ENCODE measurements at regions not wholly inside any gene's neighbourhood (a gene's known extent, or its start where the extent isn't known, plus 50 kb on each side); places are given as distances from the start of the nearest gene placed in this dataset.

GRCh38 chr6:87784051-87784450, 82.0 kb upstream of the AKIRIN2 start:
- intact Hi-C loops (cut with DNase I) = no loop called here
- Histone ChIP-seq H3K4me3 (no peak overlapping the region), H3K9me3 (no peaks in the 10 kb centered on the region), H3K27ac (no peak overlapping the region), H3K4me1 (no peaks in the 10 kb centered on the region), H3K36me3 (no peaks in the 10 kb centered on the region), H3K27me3 (no peaks in the 10 kb centered on the region)
- no peak for DNase-seq (ENCODE audit: low spot score in 2 of 2)
- no peak for TF ChIP-seq CTCF (IDR thresholded peaks at IDR 0.05)

GRCh38 chr6:87779542-87779941, 77.5 kb upstream of the AKIRIN2 start:
- Histone ChIP-seq H3K9me3 (no peaks in the 10 kb centered on the region), H3K27ac (no peak overlapping the region), H3K36me3 (no peaks in the 10 kb centered on the region), H3K4me1 (no peaks in the 10 kb centered on the region), H3K27me3 (no peaks in the 10 kb centered on the region), H3K4me3 (no peak overlapping the region)
- no peak for TF ChIP-seq CTCF (IDR thresholded peaks at IDR 0.05)
- no peak for DNase-seq (ENCODE audit: low spot score in 2 of 2)
- intact Hi-C loops (cut with DNase I) = no loop called here

GRCh38 chr6:87772597-87773530, 70.8 kb upstream of the AKIRIN2 start:
- no peak for DNase-seq (ENCODE audit: low spot score in 2 of 2)
- no peaks in the 10 kb centered on the region for H3K36me3 ChIP-seq
- no peak overlapping the region for H3K27ac ChIP-seq
- no peaks in the 10 kb centered on the region for H3K4me1 ChIP-seq
- intact Hi-C loops (cut with DNase I) = no loop called here
- H3K9me3 ChIP-seq = no peaks in the 10 kb centered on the region
- no peaks in the 10 kb centered on the region for H3K27me3 ChIP-seq
- H3K4me3 ChIP-seq = no peak overlapping the region
- no peak for TF ChIP-seq CTCF (IDR thresholded peaks at IDR 0.05)

- intact Hi-C loops (cut with DNase I) = no loop called here
- Histone ChIP-seq H3K4me1 (no peaks in the 10 kb centered on the region), H3K9me3 (no peaks in the 10 kb centered on the region), H3K36me3 (no peaks in the 10 kb centered on the region), H3K4me3 (no peak overlapping the region), H3K27ac (no peak overlapping the region), H3K27me3 (no peaks in the 10 kb centered on the region)
- DNase-seq (ENCODE audit: low spot score in 2 of 2) = no peak
- no peak for TF ChIP-seq CTCF (IDR thresholded peaks at IDR 0.05)
Observed at GRCh38 chr6:87767478-87767877, 65.4 kb upstream of the AKIRIN2 start.

- H3K4me1 ChIP-seq = no peaks in the 10 kb centered on the region
- intact Hi-C loops (cut with DNase I) = no loop called here
- no peaks in the 10 kb centered on the region for H3K36me3 ChIP-seq
- TF ChIP-seq CTCF (IDR thresholded peaks at IDR 0.05) = no peak
- no peak for DNase-seq (ENCODE audit: low spot score in 2 of 2)
- H3K27ac ChIP-seq = no peak overlapping the region
- H3K27me3 ChIP-seq = no peaks in the 10 kb centered on the region
- H3K9me3 ChIP-seq = no peaks in the 10 kb centered on the region
- H3K4me3 ChIP-seq = no peak overlapping the region
Observed at GRCh38 chr6:87766211-87766610, 64.2 kb upstream of the AKIRIN2 start.
